A673 (cell line): ENCODE measurements at regions not wholly inside any gene's neighbourhood (a gene's known extent, or its start where the extent isn't known, plus 50 kb on each side); places are given as distances from the start of the nearest gene placed in this dataset.

Experiments used
- EZH2 ChIP-seq: fragments of 200-600 bp; sonication (generic); IDR thresholded peaks from 2 replicates; pipeline ENCODE4 v1.6.1; 2017; ENCODE audit warnings: borderline replicate concordance, low read depth, mild to moderate bottlenecking, mixed read lengths, antibody characterized with exemption, low read length; ENCODE audit not compliant: poor library complexity, severe bottlenecking
- TF ChIP-seq, protein P1 (sequence below): fragments of 300-800, 200-600 bp; sonication (generic); conservative IDR thresholded peaks from 2 replicates; pipeline ENCODE4 v1.5.1; 2017; ENCODE audit warnings: low read depth, mild to moderate bottlenecking, antibody characterized with exemption, low read length, moderate library complexity, mixed read lengths

DNA sequence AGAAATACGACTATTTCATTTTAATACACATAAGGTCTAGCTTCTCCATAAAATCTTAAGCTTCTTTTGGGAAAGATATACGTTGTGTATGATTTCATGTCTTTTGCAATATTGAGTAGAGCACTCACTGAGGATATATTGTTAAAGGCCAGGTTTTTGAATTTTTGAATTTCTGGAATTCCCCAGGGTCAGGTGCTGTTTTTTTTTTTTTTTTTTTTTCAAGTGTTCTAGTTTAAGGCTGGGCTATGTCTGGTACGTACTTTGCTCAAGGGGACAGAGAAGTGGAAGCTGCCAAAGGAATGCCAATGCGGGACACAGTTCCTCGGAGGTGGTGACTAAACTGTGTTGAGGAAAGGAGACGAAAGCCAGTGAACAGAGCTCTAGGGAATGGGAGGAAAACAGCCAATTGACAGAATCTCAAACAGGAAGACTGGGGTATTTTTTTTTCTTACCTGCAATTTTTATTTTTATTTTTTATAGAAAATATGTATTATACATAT, 510.5 kb upstream of the CBLB start:
- TF ChIP-seq, protein P1, sequence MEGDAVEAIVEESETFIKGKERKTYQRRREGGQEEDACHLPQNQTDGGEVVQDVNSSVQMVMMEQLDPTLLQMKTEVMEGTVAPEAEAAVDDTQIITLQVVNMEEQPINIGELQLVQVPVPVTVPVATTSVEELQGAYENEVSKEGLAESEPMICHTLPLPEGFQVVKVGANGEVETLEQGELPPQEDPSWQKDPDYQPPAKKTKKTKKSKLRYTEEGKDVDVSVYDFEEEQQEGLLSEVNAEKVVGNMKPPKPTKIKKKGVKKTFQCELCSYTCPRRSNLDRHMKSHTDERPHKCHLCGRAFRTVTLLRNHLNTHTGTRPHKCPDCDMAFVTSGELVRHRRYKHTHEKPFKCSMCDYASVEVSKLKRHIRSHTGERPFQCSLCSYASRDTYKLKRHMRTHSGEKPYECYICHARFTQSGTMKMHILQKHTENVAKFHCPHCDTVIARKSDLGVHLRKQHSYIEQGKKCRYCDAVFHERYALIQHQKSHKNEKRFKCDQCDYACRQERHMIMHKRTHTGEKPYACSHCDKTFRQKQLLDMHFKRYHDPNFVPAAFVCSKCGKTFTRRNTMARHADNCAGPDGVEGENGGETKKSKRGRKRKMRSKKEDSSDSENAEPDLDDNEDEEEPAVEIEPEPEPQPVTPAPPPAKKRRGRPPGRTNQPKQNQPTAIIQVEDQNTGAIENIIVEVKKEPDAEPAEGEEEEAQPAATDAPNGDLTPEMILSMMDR = no peak
- no peak for TF ChIP-seq EZH2
